Left lung (tissue), 4 donors: ENCODE measurements at regions not wholly inside any gene's neighbourhood (a gene's known extent, or its start where the extent isn't known, plus 50 kb on each side); places are given as distances from the start of the nearest gene placed in this dataset.

ENCODE experiments used
- ATAC-seq: fragments of 200-7000 bp; cut with Tn5 transposase; one replicate; pipeline ENCODE4 v1.9.1; 2020; ENCODE audit warnings: moderate library complexity
- DNase-seq, 4 donors: peaks; one replicate each; pipeline ENCODE4 v3.0.0-alpha.2; 2013 to 2020
- H3K27ac ChIP-seq, 2 donors: fragments of 200-600 bp; sonication (generic) in 1 of 2; one replicate each; pipeline versions ENCODE4 v1.5.0 to v1.8.0; 2020 to 2021
- H3K27me3 ChIP-seq, 2 donors: fragments of 200-600 bp; sonication (generic) in 1 of 2; one replicate each; pipeline versions ENCODE4 v1.5.0 to v1.8.0; 2020 to 2021
- H3K36me3 ChIP-seq, 2 donors: fragments of 200-600 bp; sonication (generic) in 1 of 2; one replicate each; pipeline versions ENCODE4 v1.5.0 to v1.8.0; 2020 to 2021
- H3K4me1 ChIP-seq, 2 donors: fragments of 200-600 bp; one replicate each; pipeline ENCODE4 v1.8.0; 2021
- H3K4me3 ChIP-seq, 2 donors: fragments of 200-600 bp; sonication (generic) in 1 of 2; one replicate each; pipeline versions ENCODE4 v1.5.0 to v1.8.0; 2020 to 2021; ENCODE audit warnings: mild to moderate bottlenecking in 1 of 2
- H3K9me3 ChIP-seq, 2 donors: fragments of 200-600 bp; sonication (generic) in 1 of 2; one replicate each; pipeline versions ENCODE4 v1.5.0 to v1.8.0; 2020 to 2021
- intact Hi-C, 2 donors: fragments of 100-400 bp; cut with DNase I; formaldehyde crosslinking; loops; one replicate each; pipeline versions ENCODE4 v1.11.2 to v1.14.2; 2022
- TF ChIP-seq, protein P1 (sequence below), 2 donors: fragments of 200-600 bp; sonication (generic) in 1 of 2; IDR thresholded peaks; one replicate each; pipeline versions ENCODE4 v1.5.0 to v1.8.0; 2021; ENCODE audit warnings: antibody characterized with exemption in 2 of 2
- donor health status: DM: no; HTN: yes; CAD: no.
- donor health status: DM: no; HTN: no; CAD: no.

DNA sequence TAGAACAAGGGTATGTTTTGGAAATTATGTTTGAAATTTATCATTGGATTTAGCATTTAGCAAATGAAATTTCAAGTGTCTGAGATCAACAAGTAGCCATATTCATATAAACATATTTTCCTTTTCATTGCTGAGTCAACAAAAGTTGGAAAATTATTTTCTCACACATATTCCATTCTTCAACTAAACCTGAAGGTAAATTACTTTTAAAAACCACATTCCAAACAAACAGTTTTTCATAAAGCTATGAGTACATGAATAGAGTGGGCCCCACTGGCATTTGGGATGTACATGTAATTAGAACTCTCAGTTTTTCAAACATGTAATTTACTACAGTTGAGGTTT lies 178.3 kb upstream of the MKLN1 start:
- H3K27ac ChIP-seq = no peak overlapping the region
- H3K27me3 ChIP-seq = no peaks in the 10 kb centered on the region
- H3K36me3 ChIP-seq = no peaks in the 10 kb centered on the region
- no peaks in the 10 kb centered on the region for H3K9me3 ChIP-seq
- intact Hi-C loops = no loop called here
- TF ChIP-seq, protein P1, sequence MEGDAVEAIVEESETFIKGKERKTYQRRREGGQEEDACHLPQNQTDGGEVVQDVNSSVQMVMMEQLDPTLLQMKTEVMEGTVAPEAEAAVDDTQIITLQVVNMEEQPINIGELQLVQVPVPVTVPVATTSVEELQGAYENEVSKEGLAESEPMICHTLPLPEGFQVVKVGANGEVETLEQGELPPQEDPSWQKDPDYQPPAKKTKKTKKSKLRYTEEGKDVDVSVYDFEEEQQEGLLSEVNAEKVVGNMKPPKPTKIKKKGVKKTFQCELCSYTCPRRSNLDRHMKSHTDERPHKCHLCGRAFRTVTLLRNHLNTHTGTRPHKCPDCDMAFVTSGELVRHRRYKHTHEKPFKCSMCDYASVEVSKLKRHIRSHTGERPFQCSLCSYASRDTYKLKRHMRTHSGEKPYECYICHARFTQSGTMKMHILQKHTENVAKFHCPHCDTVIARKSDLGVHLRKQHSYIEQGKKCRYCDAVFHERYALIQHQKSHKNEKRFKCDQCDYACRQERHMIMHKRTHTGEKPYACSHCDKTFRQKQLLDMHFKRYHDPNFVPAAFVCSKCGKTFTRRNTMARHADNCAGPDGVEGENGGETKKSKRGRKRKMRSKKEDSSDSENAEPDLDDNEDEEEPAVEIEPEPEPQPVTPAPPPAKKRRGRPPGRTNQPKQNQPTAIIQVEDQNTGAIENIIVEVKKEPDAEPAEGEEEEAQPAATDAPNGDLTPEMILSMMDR (IDR thresholded peaks at IDR 0.05) = no peak
- no peak overlapping the region for H3K4me3 ChIP-seq
- ATAC-seq (no peak), DNase-seq (no peak)
- no peaks in the 10 kb centered on the region for H3K4me1 ChIP-seq

DNA sequence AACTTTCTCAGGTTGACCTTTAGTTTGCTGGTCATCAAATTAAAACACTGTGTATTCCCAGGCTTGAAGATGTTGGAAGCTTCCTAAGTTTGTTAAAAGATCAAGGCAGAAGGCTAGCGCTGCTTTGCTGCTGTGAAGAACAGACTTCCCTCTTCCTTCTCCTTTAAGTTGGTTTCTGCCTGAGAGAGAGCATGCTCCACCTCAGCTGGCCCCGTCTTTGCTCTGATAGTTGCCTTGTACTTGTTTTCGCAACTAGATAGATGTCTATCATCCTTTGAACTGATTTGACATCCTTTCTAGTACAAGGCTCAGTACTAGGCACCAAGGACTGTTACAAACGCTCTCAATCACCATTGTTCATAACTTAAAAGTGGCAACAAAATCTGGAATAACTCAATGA lies 177.8 kb upstream of the MKLN1 start:
- H3K27ac ChIP-seq = no peak overlapping the region
- intact Hi-C loops = no loop called here
- no peaks in the 10 kb centered on the region for H3K27me3 ChIP-seq
- H3K4me1 ChIP-seq = no peaks in the 10 kb centered on the region
- H3K36me3 ChIP-seq = no peaks in the 10 kb centered on the region
- DNase-seq = no peak
- TF ChIP-seq, protein P1 (IDR thresholded peaks at IDR 0.05) = no peak
- no peaks in the 10 kb centered on the region for H3K9me3 ChIP-seq
- H3K4me3 ChIP-seq = no peak overlapping the region
- ATAC-seq = no peak

DNA sequence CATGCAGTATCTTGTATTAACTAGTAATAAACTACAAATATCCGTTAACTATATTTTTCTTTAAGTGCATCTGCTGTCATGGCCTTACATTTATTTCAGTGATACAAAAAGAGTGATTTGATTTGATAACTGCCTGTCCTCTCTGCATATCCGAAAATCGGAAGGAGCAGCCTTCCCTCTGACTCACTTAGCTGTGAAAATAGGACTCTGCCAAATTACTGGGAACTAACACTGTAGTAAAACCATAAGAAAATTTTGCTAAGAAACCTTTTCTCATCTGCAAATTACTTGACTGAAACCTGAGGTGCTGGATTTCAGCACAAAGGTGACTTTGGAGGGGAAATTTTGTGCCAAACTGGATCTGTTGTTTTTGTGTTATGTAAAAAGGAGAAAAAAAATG lies 176.6 kb upstream of the MKLN1 start:
- H3K36me3 ChIP-seq = no peaks in the 10 kb centered on the region
- intact Hi-C loops = no loop called here
- H3K27me3 ChIP-seq = no peaks in the 10 kb centered on the region
- no peak for ATAC-seq
- DNase-seq = no peak
- H3K4me1 ChIP-seq = no peaks in the 10 kb centered on the region
- TF ChIP-seq, protein P1 (IDR thresholded peaks at IDR 0.05) = no peak
- H3K27ac ChIP-seq = no peak overlapping the region
- H3K4me3 ChIP-seq = no peak overlapping the region
- H3K9me3 ChIP-seq = no peaks in the 10 kb centered on the region

DNA sequence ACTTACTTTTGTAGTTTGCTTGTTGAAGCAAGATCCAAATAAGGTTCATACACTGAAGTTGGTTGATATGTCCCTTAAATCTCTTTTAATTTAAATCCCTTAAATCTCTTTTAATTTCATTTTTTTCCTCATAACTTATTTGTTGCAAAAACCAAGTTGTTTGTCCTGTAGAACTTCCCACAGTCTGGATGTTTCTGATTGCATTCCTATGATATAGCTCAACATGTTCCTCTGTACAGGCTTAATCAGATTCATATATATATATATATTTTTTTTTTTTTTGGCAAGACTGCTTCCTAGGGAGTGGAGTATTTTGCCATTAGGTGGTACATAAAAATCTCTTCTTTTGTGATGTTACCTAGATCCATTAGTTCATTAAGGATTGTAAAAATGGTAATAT lies 174.9 kb upstream of the MKLN1 start:
- H3K4me1 ChIP-seq = no peaks in the 10 kb centered on the region

DNA sequence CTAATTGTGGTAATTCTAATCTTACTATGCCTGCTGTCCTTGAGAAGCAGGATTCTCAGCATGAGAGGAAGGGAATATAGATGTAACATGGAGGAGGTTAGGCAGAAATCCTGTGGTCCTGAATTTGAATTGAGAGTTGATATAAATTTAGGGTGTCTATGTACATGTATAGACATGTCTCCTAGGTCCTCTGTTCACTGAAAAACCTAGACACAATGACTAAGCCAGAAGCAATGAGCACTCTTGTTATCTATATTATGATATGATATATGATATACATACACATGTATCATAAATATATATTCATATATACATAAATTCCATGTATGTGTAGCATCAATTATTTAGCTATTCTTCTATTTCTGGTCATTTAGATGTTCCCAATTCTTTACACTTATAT lies 173.3 kb upstream of the MKLN1 start:
- DNase-seq (no peak), ATAC-seq (no peak)
- no peaks in the 10 kb centered on the region for H3K9me3 ChIP-seq
- H3K36me3 ChIP-seq = no peaks in the 10 kb centered on the region
- no peaks in the 10 kb centered on the region for H3K4me1 ChIP-seq
- H3K27ac ChIP-seq = no peak overlapping the region
- TF ChIP-seq, protein P1 (IDR thresholded peaks at IDR 0.05) = no peak
- H3K4me3 ChIP-seq = no peak overlapping the region
- no peaks in the 10 kb centered on the region for H3K27me3 ChIP-seq
- intact Hi-C loops = no loop called here

More for the DNA sequence above, 174.9 kb upstream of the MKLN1 start:
- no peak overlapping the region for H3K27ac ChIP-seq
- intact Hi-C loops = no loop called here
- H3K4me3 ChIP-seq = no peak overlapping the region
- H3K36me3 ChIP-seq = no peaks in the 10 kb centered on the region
- H3K9me3 ChIP-seq = no peaks in the 10 kb centered on the region
- H3K27me3 ChIP-seq = no peaks in the 10 kb centered on the region
- DNase-seq (no peak), ATAC-seq (no peak)
- TF ChIP-seq, protein P1 (IDR thresholded peaks at IDR 0.05) = no peak
